BJ (cell line): ENCODE measurements at regions not wholly inside any gene's neighbourhood (a gene's known extent, or its start where the extent isn't known, plus 50 kb on each side); places are given as distances from the start of the nearest gene placed in this dataset.
"Not testable (repeated sequence)": the region's sequence is repeated elsewhere in the genome, so short reads cannot be mapped to it uniquely, and the experiment has no call there.

Experiments
- CTCF ChIA-PET: fragments of 350-600 bp; formaldehyde crosslinking; extraction: SDS; loops from one replicate; lab custom pipeline; 2021; ENCODE audit warnings: antibody characterized with exemption, inconsistent platforms; lab: Yijun Ruan, JAX
- POLR2A ChIA-PET: fragments of 300-600 bp; sonication (Branson Sonifier 250); formaldehyde crosslinking; extraction: SDS; loops from one replicate; lab custom pipeline; 2021; ENCODE audit warnings: antibody characterized with exemption; lab: Charles Lee
- DNase-seq: peaks from one replicate; pipeline ENCODE4 v3.0.0-alpha.2; 2011; ENCODE audit warnings: low read depth
- H3K27me3 ChIP-seq: 2 replicates; pipeline ENCODE4 v1.6.0; 2011; ENCODE audit warnings: low read length; ENCODE audit not compliant: control insufficient read depth, insufficient read depth
- H3K36me3 ChIP-seq: 2 replicates; pipeline ENCODE4 v1.5.1; 2011; ENCODE audit warnings: low read length; ENCODE audit not compliant: control insufficient read depth, insufficient read depth
- H3K4me3 ChIP-seq: 2 replicates; pipeline ENCODE4 v1.5.1; 2011; ENCODE audit warnings: low read depth, mild to moderate bottlenecking, control low read depth, low read length
- TF ChIP-seq, protein P1 (sequence below): IDR thresholded peaks from 2 replicates; pipeline ENCODE4 v1.5.1; 2011; ENCODE audit warnings: low read depth, mild to moderate bottlenecking, control low read depth, inconsistent platforms, low read length, moderate library complexity; ENCODE audit not compliant: insufficient read depth

DNA sequence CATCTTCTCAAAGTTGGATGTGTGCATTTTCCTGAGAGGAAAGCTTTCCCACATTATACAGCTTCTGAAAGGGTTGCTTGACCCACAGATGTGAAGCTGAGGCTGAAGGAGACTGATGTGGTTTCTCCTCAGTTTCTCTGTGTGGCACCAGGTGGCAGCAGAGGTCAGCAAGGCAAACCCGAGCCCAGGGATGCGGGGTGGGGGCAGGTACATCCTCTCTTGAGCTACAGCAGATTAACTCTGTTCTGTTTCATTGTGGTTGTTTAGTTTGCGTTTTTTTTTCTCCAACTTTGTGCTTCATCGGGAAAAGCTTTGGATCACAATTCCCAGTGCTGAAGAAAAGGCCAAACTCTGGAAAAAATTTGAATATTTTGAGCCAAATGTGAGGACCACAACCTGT lies 360.2 kb downstream of the OR4F29 start:
- TF ChIP-seq, protein P1, sequence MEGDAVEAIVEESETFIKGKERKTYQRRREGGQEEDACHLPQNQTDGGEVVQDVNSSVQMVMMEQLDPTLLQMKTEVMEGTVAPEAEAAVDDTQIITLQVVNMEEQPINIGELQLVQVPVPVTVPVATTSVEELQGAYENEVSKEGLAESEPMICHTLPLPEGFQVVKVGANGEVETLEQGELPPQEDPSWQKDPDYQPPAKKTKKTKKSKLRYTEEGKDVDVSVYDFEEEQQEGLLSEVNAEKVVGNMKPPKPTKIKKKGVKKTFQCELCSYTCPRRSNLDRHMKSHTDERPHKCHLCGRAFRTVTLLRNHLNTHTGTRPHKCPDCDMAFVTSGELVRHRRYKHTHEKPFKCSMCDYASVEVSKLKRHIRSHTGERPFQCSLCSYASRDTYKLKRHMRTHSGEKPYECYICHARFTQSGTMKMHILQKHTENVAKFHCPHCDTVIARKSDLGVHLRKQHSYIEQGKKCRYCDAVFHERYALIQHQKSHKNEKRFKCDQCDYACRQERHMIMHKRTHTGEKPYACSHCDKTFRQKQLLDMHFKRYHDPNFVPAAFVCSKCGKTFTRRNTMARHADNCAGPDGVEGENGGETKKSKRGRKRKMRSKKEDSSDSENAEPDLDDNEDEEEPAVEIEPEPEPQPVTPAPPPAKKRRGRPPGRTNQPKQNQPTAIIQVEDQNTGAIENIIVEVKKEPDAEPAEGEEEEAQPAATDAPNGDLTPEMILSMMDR: peak; percentile 7; the same call in 1 of the 2 replicates
- CTCF ChIA-PET, H3K4me3 ChIP-seq, POLR2A ChIA-PET, H3K27me3 ChIP-seq, H3K36me3 ChIP-seq, DNase-seq: not testable (repeated sequence)

DNA sequence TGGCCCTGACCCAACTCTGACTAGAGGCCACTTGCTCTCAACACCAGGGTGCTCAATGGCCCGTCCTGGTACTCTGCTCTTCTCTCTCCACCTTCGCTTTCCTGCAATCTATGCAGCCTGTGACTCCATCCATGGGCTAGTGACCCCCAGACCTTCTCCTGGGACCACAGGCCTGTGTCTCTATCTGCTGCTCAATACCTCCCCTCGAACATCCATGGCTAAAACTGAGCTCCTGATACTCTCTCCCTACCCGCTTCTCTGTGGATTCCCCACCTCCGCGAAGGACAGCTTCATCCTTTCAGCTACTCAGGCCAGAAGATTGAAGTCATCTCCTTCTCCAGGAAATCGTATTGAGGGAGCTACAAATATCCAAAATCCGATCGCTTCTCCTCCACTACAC lies 363.4 kb downstream of the OR4F29 start:
- POLR2A ChIA-PET, CTCF ChIA-PET, DNase-seq, H3K4me3 ChIP-seq, H3K36me3 ChIP-seq, H3K27me3 ChIP-seq: not testable (repeated sequence)

DNA sequence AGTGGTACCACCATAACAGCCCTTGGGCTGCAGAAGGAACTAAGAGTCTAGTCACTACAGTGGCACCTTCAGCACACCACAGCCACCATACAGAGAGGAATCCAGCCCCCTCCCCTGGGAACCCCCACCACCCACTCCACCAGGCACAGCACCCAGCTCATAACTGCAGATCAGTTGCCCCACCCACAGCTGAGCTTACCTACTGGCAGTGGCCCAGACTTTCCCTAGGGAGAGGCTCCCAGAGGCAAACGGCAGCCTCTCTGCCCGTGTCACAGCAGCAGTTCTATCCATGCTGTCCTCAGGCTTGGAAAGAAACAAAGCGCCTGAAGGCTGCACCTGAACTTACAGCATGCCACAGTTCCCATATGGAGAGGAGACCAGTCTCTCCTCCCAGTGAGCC lies 372.3 kb downstream of the OR4F29 start:
- not testable (repeated sequence) for H3K27me3 ChIP-seq

DNA sequence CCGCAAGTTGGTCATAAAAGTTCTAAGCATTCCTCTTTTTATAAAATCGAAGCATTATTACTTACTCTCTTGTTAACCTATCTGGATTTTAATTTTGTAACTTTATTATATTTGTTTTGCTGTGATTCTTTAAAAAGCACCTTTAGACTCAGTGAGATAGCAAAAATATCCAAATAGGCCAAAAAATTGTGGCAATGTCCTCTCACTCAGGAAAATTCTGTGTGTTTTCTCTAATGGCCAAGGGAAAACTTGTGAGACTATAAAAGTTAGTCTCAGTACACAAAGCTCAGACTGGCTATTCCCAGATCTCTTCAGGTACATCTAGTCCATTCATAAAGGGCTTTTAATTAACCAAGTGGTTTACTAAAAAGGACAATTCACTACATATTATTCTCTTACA lies 386.4 kb downstream of the OR4F29 start, which contains the start of gene OR4F5:
Gene OR4F5 (plus strand): TSS at position 301 of the 400 bp plus-strand sequence.
- DNase-seq, POLR2A ChIA-PET, H3K27me3 ChIP-seq, CTCF ChIA-PET, H3K4me3 ChIP-seq, H3K36me3 ChIP-seq: not testable (repeated sequence)

More for the DNA sequence above, 372.3 kb downstream of the OR4F29 start:
- POLR2A ChIA-PET, DNase-seq, H3K36me3 ChIP-seq, CTCF ChIA-PET, H3K4me3 ChIP-seq: not testable (repeated sequence)

DNA sequence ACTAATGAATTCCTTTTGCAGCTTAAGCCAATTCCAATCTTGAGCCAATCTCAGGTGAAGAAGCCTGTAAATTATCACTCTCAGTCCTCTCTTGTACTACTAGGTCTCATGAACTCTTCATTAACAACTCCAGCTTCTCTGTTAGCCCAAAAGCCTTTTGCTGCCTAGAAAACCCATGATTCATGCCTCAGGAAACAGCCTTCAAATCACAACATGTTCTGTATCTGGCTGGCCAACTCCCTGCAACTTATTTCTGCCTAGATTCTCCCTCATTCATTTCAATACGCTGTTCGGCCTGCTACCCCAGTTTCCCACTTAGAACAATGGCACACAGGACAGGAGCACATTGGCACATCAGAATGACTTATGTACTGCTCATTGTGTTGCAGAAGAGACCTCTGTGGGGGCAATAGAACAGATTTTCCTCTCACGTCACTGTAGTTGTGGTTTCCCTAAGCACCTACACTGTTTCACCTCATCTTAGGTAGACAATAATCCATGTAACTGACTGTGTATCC lies 395.4 kb downstream of the OR4F29 start:
- H3K4me3 ChIP-seq, DNase-seq, H3K36me3 ChIP-seq, CTCF ChIA-PET, POLR2A ChIA-PET, H3K27me3 ChIP-seq: not testable (repeated sequence)

DNA sequence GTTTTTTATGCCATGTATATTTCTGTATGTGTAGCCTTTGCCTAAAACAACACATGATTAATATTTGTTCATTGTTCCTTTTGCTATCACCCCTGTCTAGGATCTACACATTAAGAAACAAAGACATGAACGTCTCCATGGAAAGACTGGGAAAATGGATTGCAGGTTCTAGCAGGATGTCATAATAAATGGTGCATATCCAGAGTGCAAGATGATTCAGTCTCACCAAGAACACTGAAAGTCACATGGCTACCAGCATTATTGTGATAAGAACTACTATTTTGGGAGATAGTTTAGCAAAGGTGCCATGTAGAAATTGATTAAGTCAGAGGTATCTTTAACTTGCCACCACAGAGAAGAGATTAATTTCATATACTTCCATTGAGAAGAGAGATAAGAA lies 398.3 kb downstream of the OR4F29 start:
- H3K27me3 ChIP-seq, H3K36me3 ChIP-seq, POLR2A ChIA-PET, DNase-seq, CTCF ChIA-PET, H3K4me3 ChIP-seq: not testable (repeated sequence)

DNA sequence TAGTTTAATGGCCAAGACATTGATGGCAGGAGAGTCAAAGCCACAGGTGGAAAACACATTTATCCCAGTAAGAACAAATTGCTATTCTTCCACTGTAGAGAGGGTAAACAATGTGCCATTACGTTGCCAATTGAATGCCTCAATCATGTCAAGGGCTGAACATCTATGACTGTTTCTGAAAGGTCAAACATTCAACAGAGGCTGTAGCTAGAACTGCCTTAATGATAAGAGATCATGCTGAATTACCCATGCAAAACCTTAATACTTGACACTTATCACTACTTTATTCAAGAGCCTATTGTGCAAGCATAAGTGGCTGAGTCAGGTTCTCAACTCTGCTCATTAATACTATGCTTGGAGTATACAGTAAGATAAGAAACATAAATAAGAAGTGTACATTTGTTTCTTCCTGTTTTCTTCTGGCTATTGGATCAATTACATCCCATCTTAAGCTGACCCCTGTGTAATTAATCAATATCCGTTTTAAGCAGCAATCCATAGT lies 409.5 kb downstream of the OR4F29 start:
- DNase-seq, H3K27me3 ChIP-seq, H3K4me3 ChIP-seq, POLR2A ChIA-PET, H3K36me3 ChIP-seq, CTCF ChIA-PET: not testable (repeated sequence)

DNA sequence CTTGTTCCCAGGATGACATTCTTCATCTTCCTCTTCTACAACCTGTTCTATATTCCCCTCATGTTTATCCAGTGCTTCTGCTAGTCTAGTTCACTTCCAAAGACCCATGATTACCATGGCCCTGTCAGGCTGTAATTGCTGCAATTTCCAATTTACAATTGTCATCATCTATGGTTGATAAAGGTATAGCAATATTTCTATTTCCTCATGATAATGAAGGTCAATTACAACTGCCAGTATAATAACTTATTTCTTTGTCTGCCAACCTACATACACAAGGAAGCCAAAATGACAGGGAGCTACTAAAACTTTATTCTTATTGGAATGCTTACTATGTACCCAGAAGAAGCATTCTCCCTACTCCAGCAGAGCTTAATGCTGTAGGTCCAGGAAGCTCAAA lies 410.3 kb downstream of the OR4F29 start:
- H3K27me3 ChIP-seq, DNase-seq, H3K36me3 ChIP-seq, POLR2A ChIA-PET, H3K4me3 ChIP-seq, CTCF ChIA-PET: not testable (repeated sequence)

DNA sequence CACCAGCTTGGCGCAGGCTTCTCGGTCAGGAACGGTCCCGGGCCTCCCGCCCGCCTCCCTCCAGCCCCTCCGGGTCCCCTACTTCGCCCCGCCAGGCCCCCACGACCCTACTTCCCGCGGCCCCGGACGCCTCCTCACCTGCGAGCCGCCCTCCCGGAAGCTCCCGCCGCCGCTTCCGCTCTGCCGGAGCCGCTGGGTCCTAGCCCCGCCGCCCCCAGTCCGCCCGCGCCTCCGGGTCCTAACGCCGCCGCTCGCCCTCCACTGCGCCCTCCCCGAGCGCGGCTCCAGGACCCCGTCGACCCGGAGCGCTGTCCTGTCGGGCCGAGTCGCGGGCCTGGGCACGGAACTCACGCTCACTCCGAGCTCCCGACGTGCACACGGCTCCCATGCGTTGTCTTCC lies 422.3 kb downstream of the OR4F29 start:
- DNase-seq, H3K36me3 ChIP-seq, H3K4me3 ChIP-seq, CTCF ChIA-PET, H3K27me3 ChIP-seq, POLR2A ChIA-PET: not testable (repeated sequence)

DNA sequence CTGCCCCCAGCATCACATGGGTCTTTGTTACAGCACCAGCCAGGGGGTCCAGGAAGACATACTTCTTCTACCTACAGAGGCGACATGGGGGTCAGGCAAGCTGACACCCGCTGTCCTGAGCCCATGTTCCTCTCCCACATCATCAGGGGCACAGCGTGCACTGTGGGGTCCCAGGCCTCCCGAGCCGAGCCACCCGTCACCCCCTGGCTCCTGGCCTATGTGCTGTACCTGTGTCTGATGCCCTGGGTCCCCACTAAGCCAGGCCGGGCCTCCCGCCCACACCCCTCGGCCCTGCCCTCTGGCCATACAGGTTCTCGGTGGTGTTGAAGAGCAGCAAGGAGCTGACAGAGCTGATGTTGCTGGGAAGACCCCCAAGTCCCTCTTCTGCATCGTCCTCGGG lies 434.2 kb downstream of the OR4F29 start:
- H3K27me3 ChIP-seq, H3K36me3 ChIP-seq, CTCF ChIA-PET, DNase-seq, POLR2A ChIA-PET, H3K4me3 ChIP-seq: not testable (repeated sequence)

DNA sequence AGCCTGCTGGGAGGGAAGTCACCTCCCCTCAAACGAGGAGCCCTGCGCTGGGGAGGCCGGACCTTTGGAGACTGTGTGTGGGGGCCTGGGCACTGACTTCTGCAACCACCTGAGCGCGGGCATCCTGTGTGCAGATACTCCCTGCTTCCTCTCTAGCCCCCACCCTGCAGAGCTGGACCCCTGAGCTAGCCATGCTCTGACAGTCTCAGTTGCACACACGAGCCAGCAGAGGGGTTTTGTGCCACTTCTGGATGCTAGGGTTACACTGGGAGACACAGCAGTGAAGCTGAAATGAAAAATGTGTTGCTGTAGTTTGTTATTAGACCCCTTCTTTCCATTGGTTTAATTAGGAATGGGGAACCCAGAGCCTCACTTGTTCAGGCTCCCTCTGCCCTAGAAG lies 435.5 kb downstream of the OR4F29 start:
- DNase-seq, POLR2A ChIA-PET, CTCF ChIA-PET, H3K36me3 ChIP-seq, H3K27me3 ChIP-seq, H3K4me3 ChIP-seq: not testable (repeated sequence)

DNA sequence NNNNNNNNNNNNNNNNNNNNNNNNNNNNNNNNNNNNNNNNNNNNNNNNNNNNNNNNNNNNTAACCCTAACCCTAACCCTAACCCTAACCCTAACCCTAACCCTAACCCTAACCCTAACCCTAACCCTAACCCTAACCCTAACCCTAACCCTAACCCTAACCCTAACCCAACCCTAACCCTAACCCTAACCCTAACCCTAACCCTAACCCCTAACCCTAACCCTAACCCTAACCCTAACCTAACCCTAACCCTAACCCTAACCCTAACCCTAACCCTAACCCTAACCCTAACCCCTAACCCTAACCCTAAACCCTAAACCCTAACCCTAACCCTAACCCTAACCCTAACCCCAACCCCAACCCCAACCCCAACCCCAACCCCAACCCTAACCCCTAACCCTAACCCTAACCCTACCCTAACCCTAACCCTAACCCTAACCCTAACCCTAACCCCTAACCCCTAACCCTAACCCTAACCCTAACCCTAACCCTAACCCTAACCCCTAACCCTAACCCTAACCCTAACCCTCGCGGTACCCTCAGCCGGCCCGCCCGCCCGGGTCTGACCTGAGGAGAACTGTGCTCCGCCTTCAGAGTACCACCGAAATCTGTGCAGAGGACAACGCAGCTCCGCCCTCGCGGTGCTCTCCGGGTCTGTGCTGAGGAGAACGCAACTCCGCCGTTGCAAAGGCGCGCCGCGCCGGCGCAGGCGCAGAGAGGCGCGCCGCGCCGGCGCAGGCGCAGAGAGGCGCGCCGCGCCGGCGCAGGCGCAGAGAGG lies 441.3 kb downstream of the OR4F29 start:
- H3K4me3 ChIP-seq, H3K27me3 ChIP-seq, H3K36me3 ChIP-seq, CTCF ChIA-PET, POLR2A ChIA-PET, DNase-seq: not testable (repeated sequence)
